ENCODE measurements at regions not wholly inside any gene's neighbourhood (a gene's known extent, or its start where the extent isn't known, plus 50 kb on each side); places are given as distances from the start of the nearest gene placed in this dataset.
"Not testable (repeated sequence)": the region's sequence is repeated elsewhere in the genome, so short reads cannot be mapped to it uniquely, and the experiment has no call there.

DNA sequence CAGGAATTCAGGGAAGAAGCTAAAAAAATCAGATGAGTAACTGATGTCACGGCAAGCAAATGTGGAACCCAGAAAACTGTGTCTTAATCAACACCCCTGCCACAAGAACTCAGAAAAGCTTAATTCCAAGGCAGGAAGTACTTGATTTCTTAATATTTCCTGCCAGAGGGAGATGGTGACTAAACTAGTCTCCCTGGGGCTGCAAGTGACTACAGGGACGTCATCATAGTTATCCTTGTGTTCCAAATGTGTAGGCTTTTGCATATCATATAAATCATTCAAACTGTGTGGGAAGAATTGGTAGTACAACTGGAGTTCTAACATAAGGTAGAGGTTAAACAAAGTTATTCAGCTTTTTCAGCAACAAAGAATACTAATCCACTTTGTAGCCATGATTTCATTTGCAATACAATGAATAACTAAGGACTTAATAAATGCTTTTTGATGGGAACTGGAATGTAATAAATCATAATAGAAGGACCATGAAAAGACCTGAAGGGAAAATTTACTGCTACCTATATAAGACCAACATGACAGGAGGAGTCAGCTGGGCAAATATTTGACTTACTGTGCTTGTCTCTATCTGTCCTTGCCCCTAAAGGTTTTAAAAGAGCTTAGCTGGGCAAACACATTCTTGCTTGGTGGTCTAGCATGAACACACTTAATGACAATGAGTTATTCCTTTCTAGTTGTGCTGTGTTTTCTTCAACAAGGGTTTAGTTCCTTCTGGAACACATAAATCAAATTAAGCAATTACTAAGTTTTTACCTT is 76.0 kb upstream of the NECTIN3 start:
- DNase-seq (ENCODE audit: low read depth), result peak; percentile 87

- not testable (repeated sequence) for DNase-seq (ENCODE audit: low read depth)
Observed at GRCh38 chr3:110998766-110999165, 72.8 kb upstream of the NECTIN3 start.

DNA sequence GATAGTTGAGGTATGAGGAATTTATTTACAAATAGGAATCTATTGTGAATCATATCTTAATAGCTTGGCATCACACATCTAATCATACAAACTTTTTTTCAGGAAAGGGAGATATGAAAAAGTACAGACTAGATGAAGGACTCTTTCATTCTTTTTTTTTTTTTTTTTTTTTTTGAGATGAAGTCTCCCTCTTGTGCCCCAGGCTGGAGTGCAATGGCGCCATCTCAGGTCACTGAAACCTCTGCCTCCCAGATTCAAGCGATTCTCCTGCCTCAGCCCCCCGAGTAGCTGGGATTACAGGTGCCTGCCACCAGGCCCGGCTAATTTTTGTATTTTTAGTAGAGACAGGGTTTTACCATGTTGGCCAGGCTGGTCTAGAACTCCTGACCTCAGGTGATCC is 65.1 kb upstream of the NECTIN3 start:
- not testable (repeated sequence) for DNase-seq (ENCODE audit: low read depth)

- peak; percentile 22 for DNase-seq (ENCODE audit: low read depth)
Observed at GRCh38 chr3:111012388-111013248, 59.0 kb upstream of the NECTIN3 start.

All from M059J (cell line).